NCI-H345 treated with DMSO at 0.1 percent for 48 hours (cell line): ENCODE measurements at regions not wholly inside any gene's neighbourhood (a gene's known extent, or its start where the extent isn't known, plus 50 kb on each side); places are given as distances from the start of the nearest gene placed in this dataset.
"Not testable (repeated sequence)": the region's sequence is repeated elsewhere in the genome, so short reads cannot be mapped to it uniquely, and the experiment has no call there.

ENCODE experiments used
- DNase-seq: peaks from one replicate; lab custom pipeline; 2025; ENCODE audit not compliant: unreplicated experiment; lab: John Stamatoyannopoulos, UW

DNA sequence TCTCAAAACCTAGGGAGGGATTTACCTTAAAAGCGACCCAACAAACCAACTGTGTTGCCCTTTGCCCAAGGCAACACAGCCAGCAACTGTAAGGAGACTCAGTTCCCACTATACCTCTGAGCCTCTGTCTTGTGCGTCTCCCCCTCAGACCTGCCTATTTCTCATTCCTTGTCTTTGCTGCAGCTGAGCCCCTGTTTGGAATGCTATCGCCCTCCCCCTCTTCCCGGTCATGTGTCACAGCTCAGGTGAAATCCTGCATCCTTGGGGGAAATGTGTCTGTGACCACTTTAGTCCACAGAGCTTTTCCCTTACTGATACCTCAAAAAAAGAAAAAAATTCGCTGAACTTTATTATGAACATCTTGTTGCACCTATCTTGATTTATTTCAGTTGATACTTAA lies 52.0 kb upstream of the LRIG1 start:
- DNase-seq = no peak

DNA sequence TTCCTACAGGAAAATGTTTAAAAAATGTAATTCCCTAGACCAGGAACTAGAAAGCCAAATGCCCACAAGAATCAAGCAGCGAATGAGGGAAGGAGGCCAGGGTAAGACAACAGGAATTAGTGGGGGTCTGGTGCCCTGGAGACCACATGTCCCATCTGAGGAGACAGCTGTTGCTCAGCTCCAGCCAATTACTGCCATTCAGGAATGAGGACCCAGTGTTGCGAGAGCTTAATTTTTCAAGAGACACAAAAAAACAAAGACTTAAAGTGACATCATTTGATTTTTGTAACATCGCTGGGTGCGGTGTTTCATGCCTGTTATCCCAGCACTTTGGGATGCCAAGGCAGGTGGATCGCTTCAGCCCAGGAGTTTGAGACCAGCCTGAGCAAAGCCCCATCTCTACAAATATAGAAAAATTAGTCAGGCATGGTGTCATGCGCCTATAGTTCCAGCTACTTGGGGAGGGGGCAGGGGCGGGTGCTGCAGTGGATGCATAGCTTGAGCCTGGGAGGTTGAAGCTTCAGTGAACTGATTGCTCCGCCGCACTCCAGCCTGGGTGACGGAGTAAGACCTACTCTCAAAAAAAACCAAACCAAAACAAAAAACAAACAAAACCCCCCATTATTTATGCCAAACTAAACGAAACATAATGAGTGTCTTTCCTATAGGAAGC lies 52.8 kb upstream of the LRIG1 start:
- no peak for DNase-seq

DNA sequence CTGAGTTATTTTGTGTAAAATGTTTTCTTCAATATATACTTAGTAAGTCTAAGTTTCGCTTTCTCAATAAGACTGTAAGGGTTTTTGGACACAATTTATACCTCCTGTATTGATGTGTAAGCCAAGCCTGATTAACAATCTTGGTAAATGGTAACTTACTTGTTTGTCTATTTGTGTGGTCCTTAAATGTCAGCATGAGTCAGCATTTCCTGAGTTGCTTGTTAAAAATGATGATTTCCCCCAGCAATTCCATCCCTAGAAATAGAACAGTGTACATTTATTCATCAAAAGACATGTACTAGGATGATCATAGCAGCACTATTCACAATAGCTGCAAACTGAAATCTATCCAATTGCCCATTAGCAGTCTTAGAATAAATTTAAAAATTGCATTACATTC lies 53.4 kb upstream of the LRIG1 start:
- DNase-seq = no peak

DNA sequence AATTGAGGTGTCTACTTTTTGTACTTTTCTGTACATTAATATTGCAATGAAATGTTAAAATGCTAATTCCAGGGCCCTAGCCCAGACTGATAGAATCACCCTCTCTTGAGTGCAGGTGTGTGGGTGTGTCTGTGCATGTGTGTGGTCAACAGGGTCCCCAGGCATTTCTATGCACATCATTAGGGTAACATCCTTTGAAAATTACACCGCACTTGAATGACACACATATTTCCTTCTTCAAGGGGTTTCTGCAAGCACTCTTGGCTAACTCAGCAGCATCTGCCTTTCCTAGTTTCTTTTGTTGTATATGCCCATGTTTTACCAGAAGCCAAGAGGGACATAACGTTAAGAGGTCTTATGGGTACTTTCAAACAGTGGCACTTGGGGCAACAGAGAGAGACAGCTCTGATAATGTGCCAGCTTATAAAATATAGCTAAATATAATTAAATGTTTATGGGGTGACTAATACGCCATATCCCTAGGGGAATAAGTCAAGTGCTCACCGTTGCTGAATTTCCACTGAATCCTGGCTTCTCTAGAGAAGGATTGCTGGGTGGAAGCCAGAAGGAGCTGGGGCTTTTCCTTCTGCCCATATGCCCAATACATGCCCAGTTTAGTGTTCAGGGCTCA lies 54.5 kb upstream of the LRIG1 start:
- DNase-seq = no peak

DNA sequence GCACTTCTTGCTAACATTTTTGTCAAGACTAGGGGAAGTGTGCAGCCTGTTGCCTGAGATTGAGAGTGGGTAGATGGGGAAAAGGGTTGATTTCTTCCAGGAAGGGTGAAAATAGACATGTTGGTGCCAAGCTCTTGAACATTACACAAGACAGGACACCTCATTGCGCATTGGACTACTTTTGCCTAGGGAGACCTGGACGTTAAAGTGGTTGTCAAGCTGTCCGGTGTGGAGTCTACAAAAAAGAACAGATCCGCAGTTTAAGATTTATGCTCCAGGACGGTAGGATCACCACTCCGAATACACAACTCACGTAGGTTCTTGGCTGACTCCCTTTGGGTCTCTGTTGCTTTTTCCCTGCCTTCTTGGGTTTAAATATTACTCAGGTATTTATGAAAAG lies 56.3 kb upstream of the LRIG1 start:
- DNase-seq = no peak

DNA sequence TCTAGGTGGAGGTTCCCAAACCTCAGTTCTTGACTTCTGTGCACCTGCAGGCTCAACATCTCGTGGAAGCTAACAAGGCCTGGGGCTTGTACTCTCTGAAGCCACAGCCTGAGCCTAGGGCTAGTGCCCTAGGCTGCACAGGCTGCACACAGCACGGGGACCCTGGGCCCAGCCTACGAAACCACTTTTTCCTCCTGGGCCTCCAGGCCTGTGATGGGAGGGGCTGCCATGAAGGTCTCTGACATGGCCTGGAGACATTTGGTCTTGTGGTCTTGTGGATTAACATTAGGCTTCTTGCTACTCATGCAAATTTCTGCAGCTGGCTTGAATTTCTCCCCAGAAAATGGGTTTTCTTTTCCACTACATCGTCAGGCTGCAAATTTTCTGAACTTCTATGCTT lies 59.1 kb upstream of the LRIG1 start:
- not testable (repeated sequence) for DNase-seq

DNA sequence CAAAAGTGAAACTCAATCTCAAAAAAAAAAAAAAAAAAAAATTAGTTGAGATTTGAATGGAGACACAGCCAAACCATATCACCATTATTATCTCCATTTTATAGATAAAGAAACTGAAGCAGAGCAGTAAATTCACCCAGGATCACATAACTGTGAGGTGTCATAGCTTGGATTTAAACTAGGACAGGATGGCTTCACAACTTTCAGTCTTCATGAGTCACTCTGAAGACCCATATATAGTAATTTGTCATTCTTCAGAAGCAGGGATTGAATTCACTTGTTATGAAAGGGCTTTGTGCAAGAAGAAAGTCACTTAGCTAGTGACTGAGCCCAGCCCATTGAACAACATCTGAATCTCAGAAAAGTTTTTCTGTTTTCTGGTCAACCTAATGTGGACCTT lies 60.5 kb upstream of the LRIG1 start:
- no peak for DNase-seq

DNA sequence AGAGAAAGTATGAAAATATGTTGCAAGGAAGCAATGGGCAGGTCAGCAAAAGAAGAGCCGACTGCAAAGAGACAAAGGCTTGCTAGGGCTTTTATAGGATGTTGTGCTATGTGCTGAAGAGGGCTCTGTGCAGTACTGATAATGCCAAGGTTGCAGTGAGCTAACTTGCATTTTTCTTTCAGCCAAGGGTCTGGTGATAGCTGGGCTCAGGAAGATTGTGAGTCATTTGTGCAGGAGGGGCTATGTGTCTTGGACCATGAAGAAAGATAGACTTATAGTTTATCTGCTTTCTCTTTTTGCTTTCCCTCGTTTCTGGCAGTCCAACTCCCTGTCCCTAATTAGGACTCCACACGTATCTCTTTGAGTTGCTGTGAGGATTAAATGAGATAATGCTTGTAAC lies 64.5 kb upstream of the LRIG1 start:
- DNase-seq = no peak

DNA sequence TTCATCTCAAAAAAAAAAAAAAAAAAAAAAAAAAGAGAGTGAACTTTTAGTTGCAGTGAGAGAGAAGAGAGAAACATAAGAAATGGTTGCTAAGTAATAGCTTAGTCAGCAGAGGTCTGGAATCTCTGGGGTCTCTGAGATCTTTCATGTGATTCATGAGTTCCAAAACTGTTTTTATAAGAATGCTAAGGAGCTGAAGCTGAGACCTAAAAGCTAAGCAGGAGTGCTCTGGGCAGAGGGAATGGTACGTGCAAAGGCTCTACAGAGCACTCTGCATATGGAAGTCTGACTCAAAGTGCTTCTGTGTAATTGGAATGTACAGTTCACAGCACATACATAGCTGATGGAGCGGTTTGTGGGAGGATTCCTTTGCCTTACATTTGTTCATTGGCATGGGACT lies 66.3 kb upstream of the LRIG1 start:
- DNase-seq = no peak

DNA sequence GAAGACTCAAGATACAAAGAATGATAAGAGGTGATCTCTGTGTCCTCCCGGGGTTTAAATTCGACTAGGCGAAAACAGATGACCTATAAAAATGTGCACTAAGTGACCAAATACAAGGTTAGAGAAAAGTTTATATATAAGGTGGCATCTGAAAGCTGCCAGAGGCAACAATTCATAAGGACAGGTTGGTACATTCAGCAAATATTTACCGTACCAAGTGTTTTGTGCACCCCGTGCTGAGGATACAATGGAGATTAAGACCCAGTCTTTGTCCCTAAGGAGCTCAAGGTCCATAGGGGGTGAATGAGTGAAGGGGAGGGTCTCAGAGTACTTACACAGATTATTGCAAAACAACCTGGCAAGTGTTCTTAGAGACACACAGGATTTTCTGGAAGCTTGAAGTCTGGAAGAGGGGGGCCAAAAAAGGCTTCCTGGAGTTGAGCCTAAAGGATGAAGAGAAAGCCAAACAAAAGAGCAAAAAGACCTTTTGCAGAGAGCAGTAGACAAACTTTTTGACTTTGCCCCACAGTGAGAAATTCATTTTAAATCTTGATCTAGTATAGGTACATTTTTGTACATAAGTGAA lies 71.4 kb upstream of the LRIG1 start:
- DNase-seq = no peak

DNA sequence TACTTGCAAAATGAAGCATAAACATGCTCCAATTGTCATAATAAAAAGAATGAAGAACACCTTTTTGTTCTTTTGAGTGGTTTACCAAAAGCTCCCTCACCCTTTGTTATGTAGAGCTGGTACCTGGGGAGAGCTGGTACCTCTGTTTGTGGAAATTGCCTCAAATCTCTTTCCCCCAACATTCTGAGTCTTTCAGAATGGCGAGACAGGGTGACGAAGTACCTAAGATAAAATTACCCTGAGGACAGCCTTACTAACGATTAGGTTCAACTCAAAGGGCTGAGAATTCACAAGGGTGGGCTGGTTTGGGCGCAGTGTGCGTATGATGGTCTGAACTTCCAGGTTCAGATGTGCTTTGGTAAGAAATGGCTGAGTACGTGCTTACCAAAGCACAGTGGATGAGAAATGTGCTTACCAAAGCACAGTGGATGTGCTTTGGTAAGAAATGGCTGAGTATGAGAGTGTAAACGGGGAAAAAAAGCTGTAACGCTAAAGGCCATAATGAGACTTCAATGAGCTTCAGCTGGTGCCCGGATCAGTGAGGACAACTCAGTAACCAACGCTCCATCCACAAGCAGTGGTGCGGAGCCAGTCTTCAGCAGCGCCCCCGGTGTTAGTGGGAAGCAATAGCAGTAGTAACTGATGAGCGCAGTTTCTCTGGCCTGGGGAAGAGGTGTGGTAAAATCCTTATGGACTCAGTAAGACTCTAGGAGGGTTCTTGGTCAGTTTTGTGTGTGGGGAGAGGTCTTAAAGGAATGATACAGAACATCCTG lies 72.3 kb upstream of the LRIG1 start:
- no peak for DNase-seq

DNA sequence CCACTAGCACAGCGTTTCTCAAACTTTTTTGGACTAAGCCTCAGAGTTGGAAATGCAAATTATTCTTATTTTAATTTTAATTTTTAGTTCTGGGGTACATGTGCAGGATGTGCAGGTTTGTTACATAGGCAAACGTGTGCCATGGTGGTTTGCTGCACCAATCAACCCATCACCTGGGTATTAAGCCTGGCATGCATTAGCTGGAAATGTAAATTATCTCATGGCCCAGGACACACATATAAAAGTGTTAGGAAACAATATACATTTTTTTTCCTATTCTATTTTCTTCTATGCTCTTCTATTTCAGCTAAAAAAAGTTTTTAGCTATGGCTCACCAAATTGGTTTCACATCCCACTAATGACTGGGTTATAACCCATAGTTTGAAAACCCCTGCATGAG lies 73.3 kb upstream of the LRIG1 start:
- DNase-seq = no peak

DNA sequence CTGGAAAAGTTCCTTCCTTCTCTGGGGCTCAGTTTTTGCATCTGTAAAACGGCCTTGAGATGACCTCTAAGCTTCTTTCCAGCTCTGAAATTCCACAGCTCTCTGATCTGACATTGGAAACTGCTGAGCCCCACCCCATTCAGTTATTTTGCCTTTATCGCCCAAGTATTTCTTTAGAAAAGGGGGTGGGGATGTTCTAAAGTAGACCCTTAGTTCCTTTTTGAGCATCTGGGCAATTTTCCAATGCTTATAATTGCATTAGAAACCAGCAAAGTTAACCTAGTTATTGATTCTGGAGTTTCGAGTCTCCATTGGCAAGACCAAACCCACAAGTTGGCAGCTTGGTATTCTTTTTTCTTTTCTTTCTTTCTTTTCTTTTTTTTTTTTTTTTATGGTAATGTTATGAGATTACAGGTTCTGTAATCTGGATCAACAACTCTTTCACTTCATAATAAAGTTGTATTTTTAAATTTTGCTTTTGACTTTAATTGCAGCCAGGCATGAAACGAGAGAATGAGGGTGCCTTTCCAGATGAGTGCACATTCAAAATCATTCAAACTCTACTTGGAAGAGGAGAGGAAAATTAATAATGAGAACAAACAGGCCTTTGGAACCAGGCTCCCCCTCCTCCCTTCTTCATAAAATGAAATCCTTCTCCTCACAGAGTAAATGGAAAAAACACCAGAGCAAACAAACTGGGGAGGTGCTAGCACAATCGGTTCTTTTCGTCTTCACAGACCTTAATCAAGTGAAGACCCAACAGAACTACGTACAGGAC lies 76.8 kb upstream of the LRIG1 start:
- DNase-seq = no peak

DNA sequence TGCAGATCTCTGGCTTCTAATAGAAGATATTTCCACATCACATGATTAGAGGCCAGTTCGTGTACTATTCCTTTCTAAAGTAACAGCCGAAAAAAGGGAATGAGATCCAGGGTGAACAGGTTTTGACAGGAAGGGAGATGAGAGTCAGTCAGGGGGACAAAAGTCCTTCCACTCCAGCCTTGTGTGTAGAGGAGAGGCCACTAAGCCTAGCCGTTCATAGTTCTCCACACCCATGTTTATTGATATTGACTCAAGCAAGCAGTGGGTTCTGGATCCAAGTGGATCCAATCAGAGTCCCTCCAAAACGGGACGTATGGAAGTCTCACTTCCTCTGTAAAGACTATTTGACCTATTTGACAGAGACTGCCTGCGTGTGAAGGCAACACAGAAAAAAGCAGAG lies 80.4 kb upstream of the LRIG1 start:
- no peak for DNase-seq

DNA sequence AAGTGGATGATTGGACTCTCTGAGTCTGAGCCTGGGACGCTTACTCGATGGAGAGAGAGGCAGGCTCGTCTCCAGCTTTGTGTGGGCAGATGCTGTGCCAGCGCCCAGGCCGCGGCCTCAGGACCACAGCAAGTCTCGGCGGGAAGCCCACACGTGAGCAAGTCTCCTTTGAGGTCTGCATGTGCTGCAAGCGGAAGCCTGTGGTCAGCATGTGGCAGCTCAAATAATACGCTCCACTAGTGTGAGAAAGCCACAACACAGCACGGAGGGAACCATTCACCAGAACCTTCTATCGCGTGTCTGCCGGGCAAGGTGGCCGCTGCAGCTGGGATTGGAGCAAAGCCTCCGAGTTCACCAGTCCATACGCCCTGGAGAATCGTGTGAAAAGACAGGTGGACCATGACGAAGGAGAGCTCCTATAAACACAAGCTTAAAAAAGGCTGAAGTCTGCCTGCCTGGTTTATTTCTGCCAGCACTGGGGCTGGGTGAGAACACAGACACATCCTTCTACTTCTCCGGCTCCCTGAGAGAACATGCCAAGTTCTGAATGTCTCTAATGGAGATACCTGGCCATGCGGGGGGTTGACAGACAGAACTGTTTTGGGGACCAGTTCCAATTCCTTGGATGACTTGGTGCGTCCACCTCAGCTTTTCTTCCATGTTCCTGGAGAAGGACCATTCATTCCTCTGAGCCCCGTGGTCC lies 82.0 kb upstream of the LRIG1 start:
- no peak for DNase-seq

DNA sequence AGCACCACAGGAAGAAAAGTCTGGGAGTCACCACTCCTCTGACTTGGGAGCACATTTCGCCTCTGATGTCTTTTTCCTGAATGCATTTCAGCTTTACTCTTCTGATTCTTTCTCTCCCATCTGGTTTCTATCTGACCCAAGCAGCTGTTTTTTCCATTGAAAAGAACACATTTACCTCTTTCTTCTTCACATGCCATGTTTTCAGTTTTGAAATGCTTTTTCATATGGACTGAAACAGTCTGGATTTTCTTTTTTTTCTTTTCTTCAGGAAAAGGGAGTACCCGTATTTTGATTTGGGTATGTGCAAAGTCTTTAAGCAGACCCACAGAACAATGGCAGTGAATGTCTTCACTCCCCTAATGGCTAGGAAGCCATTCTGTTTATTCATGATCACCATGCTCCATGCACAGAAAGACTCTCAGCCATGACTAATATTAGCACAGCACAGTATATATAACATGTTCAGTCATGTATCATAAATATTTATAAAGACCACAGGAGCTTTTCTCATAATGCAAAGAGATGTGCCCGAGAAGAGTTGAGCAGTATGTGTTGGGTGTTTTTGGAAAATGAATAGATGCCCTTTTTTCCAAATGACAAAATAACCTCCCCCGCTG lies 82.7 kb upstream of the LRIG1 start:
- DNase-seq = no peak

DNA sequence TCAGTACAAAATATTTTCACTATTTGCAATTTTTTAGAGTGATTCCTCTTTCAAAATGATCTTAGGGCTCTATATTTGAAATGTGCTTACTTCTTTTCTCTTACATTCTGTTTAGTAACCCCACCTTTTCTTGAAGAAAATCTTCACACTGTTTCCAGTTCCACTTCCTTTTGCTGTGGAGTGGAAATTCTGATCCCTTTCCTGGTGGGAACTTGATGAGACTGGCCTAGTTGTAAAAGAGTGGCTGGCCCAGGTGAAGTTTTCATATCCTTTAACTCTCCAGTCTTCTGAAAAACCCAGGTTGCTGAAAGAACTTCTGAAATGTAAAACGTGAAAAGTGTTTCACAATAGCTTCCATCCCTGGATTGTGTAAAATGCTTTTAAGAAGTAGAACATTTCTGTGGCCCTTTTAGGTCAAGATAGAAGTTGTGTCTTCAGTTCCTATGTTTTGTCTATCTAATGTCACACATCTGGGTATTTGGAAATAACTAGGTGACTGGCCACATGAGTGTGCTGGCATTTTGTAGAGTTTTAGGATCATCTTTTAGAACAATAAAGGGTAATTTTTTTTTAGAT lies 84.8 kb upstream of the LRIG1 start:
- no peak for DNase-seq

DNA sequence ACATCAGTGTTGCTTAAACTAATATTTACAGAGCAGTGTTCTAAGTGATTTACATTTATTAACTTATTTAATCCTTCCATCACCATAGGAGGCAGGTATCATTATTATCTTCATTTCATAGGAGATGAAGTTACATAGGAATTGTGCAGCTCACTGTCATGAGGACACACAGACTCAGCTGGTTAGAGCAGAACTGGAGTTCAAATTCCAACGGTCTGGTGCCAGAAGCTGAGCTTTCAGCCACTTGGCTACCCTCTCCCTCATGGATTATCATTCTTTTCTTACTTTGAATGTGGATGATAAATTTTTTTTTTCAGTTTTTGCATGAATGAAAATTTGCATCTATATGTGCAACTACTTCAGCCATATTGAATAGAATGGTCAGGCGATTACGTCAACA lies 86.0 kb upstream of the LRIG1 start:
- no peak for DNase-seq

DNA sequence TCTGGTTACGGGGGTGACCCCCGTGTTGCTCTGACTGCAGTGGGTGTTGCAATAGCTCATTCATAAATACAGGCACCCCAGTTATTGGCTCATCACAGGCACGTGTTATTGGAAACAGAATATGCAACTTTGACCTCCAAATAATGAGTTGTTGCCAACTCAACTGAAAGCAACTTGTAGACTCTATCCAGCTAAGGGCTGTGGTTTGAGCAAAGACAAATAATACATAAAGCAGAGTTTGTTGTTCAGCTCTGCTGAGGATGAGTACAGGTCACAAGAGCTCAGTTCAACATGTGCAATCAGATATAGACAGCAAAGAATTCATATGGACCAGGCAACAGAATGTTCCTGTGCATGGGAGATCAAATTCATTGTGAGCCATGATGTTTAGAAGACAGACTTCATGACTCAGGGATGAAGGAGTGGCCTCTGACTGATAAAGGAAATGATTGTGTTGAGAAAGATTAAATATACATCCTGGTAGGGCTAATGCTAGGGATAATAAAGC lies 87.6 kb upstream of the LRIG1 start:
- DNase-seq = no peak
